Chondrocyte (in vitro differentiated cells): ENCODE measurements at regions not wholly inside any gene's neighbourhood (a gene's known extent, or its start where the extent isn't known, plus 50 kb on each side); places are given as distances from the start of the nearest gene placed in this dataset.
"Not testable (repeated sequence)": the region's sequence is repeated elsewhere in the genome, so short reads cannot be mapped to it uniquely, and the experiment has no call there.

Experiments
- DNase-seq: peaks from one replicate; pipeline ENCODE4 v3.0.0; 2021; ENCODE audit warnings: mixed read lengths, low spot score
- H3K27ac Mint-ChIP-seq: one replicate; pipeline ENCODE4 v1.8.0; 2021; ENCODE audit warnings: mild to moderate bottlenecking, moderate library complexity, mixed read lengths; ENCODE audit not compliant: unreplicated experiment
- H3K27me3 Mint-ChIP-seq: 2 replicates; pipeline ENCODE4 v1.8.0; 2021; ENCODE audit warnings: low read depth, mixed read lengths
- H3K36me3 Mint-ChIP-seq: 2 replicates; pipeline ENCODE4 v1.8.0; 2021; ENCODE audit warnings: low read depth, mixed read lengths
- H3K4me1 Mint-ChIP-seq: 2 replicates; pipeline ENCODE4 v1.8.0; 2021; ENCODE audit warnings: low read depth, mild to moderate bottlenecking, mixed read lengths
- H3K4me3 Mint-ChIP-seq: one replicate; pipeline ENCODE4 v1.8.0; 2021; ENCODE audit warnings: mild to moderate bottlenecking, moderate library complexity, mixed read lengths; ENCODE audit not compliant: unreplicated experiment
- H3K9me3 Mint-ChIP-seq: 2 replicates; pipeline ENCODE4 v1.8.0; 2021; ENCODE audit warnings: low read depth, mixed read lengths
- CTCF ChIP-seq: fragments of 200-600 bp; sonication (generic); IDR thresholded peaks from 2 replicates; pipeline ENCODE4 v1.5.0; 2021; ENCODE audit warnings: antibody characterized with exemption, mild to moderate bottlenecking, moderate library complexity

- no peaks in the 10 kb centered on the region for H3K36me3 Mint-ChIP-seq
- H3K4me3 Mint-ChIP-seq, result no peak overlapping the region
- no peak overlapping the region for H3K27ac Mint-ChIP-seq
- no peak for TF ChIP-seq CTCF
- H3K27me3 Mint-ChIP-seq, result no peaks in the 10 kb centered on the region
- H3K9me3 Mint-ChIP-seq, result no peaks in the 10 kb centered on the region
- no peak for DNase-seq
- H3K4me1 Mint-ChIP-seq, result no peaks in the 10 kb centered on the region
Observed at GRCh38 chr6:126204126-126204525, 135.8 kb upstream of the CENPW start.

- no peak for DNase-seq
- TF ChIP-seq CTCF, result no peak
- no peaks in the 10 kb centered on the region for H3K36me3 Mint-ChIP-seq
- no peaks in the 10 kb centered on the region for H3K9me3 Mint-ChIP-seq
- no peaks in the 10 kb centered on the region for H3K27me3 Mint-ChIP-seq
- no peak overlapping the region for H3K4me3 Mint-ChIP-seq
- no peaks in the 10 kb centered on the region for H3K4me1 Mint-ChIP-seq
- no peak overlapping the region for H3K27ac Mint-ChIP-seq
Observed at GRCh38 chr6:126204598-126204997, 135.3 kb upstream of the CENPW start.

- Mint-ChIP-seq H3K27me3 (no peaks in the 10 kb centered on the region), H3K9me3 (no peaks in the 10 kb centered on the region), H3K27ac (no peak overlapping the region), H3K4me1 (no peaks in the 10 kb centered on the region), H3K36me3 (peaks cover 2% of the 10 kb centered on the region), H3K4me3 (no peak overlapping the region)
- TF ChIP-seq CTCF, result no peak
- DNase-seq, result no peak
Observed at GRCh38 chr6:126206504-126207246, 133.2 kb upstream of the CENPW start.

GRCh38 chr6:126210398-126211075, 129.4 kb upstream of the CENPW start:
- H3K27ac Mint-ChIP-seq, result no peak overlapping the region
- no peak for TF ChIP-seq CTCF
- peaks cover 8% of the 10 kb centered on the region for H3K9me3 Mint-ChIP-seq
- no peaks in the 10 kb centered on the region for H3K4me1 Mint-ChIP-seq
- peaks cover 4% of the 10 kb centered on the region for H3K36me3 Mint-ChIP-seq
- no peaks in the 10 kb centered on the region for H3K27me3 Mint-ChIP-seq
- DNase-seq, result no peak
- H3K4me3 Mint-ChIP-seq, result no peak overlapping the region

- peaks cover 12% of the 10 kb centered on the region for H3K9me3 Mint-ChIP-seq
- no peak overlapping the region for H3K4me3 Mint-ChIP-seq
- no peak for DNase-seq
- no peak overlapping the region for H3K27ac Mint-ChIP-seq
- no peaks in the 10 kb centered on the region for H3K27me3 Mint-ChIP-seq
- H3K4me1 Mint-ChIP-seq, result no peaks in the 10 kb centered on the region
- H3K36me3 Mint-ChIP-seq, result peaks cover 5% of the 10 kb centered on the region
- TF ChIP-seq CTCF, result no peak
Observed at GRCh38 chr6:126217497-126217896, 122.4 kb upstream of the CENPW start.

GRCh38 chr6:126220901-126221300, 119.0 kb upstream of the CENPW start:
- not testable (repeated sequence) for H3K4me3 Mint-ChIP-seq, H3K27me3 Mint-ChIP-seq, DNase-seq, H3K27ac Mint-ChIP-seq, H3K36me3 Mint-ChIP-seq, H3K4me1 Mint-ChIP-seq
- H3K9me3 Mint-ChIP-seq, result peaks cover 12% of the 10 kb centered on the region
